HS-5 (cell line): ENCODE measurements at regions not wholly inside any gene's neighbourhood (a gene's known extent, or its start where the extent isn't known, plus 50 kb on each side); places are given as distances from the start of the nearest gene placed in this dataset.
"Not testable (repeated sequence)": the region's sequence is repeated elsewhere in the genome, so short reads cannot be mapped to it uniquely, and the experiment has no call there.

ENCODE experiments used
- DNase-seq: peaks from one replicate; pipeline ENCODE4 v3.0.0-alpha.2; 2012; ENCODE audit warnings: low read depth

- no peak for DNase-seq
These were observed 348.8 kb upstream of the TNC start for GRCh38 chr9:115466756-115467155.

GRCh38 chr9:115469841-115470240, 351.9 kb upstream of the TNC start:
- peak; percentile 5 for DNase-seq

- DNase-seq: not testable (repeated sequence)
These were observed 355.1 kb upstream of the TNC start for GRCh38 chr9:115473032-115473431.

- no peak for DNase-seq
These were observed 363.8 kb upstream of the TNC start for GRCh38 chr9:115481769-115482168.

- DNase-seq: no peak
These were observed 364.8 kb upstream of the TNC start for GRCh38 chr9:115482747-115483146.

- DNase-seq: no peak
These were observed 374.9 kb upstream of the TNC start for GRCh38 chr9:115492869-115493268.

GRCh38 chr9:115494393-115494792, 376.4 kb upstream of the TNC start:
- no peak for DNase-seq

- no peak for DNase-seq
These were observed 377.2 kb upstream of the TNC start for GRCh38 chr9:115495052-115495635.

GRCh38 chr9:115495836-115496235, 377.9 kb upstream of the TNC start:
- no peak for DNase-seq

- no peak for DNase-seq
These were observed 380.3 kb upstream of the TNC start for GRCh38 chr9:115498303-115498702.

GRCh38 chr9:115507148-115507547, 389.2 kb upstream of the TNC start:
- no peak for DNase-seq

GRCh38 chr9:115513148-115513547, 395.2 kb upstream of the TNC start:
- no peak for DNase-seq

- no peak for DNase-seq
These were observed 396.5 kb upstream of the TNC start for GRCh38 chr9:115514454-115514853.

- DNase-seq: no peak
These were observed 399.5 kb upstream of the TNC start for GRCh38 chr9:115517335-115518075.

- DNase-seq: no peak
These were observed 402.7 kb upstream of the TNC start for GRCh38 chr9:115520646-115521045.

- DNase-seq: no peak
These were observed 405.0 kb upstream of the TNC start for GRCh38 chr9:115522912-115523311.

GRCh38 chr9:115524453-115525059, 406.6 kb upstream of the TNC start:
- DNase-seq: peak; percentile 37

GRCh38 chr9:115525111-115526058, 407.4 kb upstream of the TNC start:
- DNase-seq: no peak

GRCh38 chr9:115531410-115532125, 413.6 kb upstream of the TNC start:
- peak; percentile 52 for DNase-seq

GRCh38 chr9:115533511-115533910, 415.6 kb upstream of the TNC start:
- DNase-seq: no peak

- no peak for DNase-seq
These were observed 422.1 kb upstream of the TNC start for GRCh38 chr9:115540091-115540490.

- DNase-seq: no peak
These were observed 425.6 kb upstream of the TNC start for GRCh38 chr9:115543511-115543910.
